Prostate gland (tissue), 2 donors: ENCODE measurements at regions not wholly inside any gene's neighbourhood (a gene's known extent, or its start where the extent isn't known, plus 50 kb on each side); places are given as distances from the start of the nearest gene placed in this dataset.

Experiments used
- DNase-seq: peaks from one replicate; pipeline ENCODE4 v3.0.0-alpha.2; 2019; ENCODE audit warnings: low spot score
- H3K27ac ChIP-seq, 2 donors: fragments of 200-600 bp; sonication (generic); 2 replicates each; pipeline ENCODE4 v1.5.1; 2017 to 2019
- H3K27me3 ChIP-seq: fragments of 200-600 bp; sonication (generic); replicated peaks from 2 replicates; pipeline ENCODE4 v1.5.1; 2019; ENCODE audit not compliant: insufficient read depth
- H3K36me3 ChIP-seq, 2 donors: fragments of 200-600 bp; sonication (generic); 1 replicate in 1 of 2; 2 replicates in 1 of 2; pipeline versions ENCODE4 v1.5.1 to v1.8.1; 2017 to 2019
- H3K4me1 ChIP-seq: fragments of 200-600 bp; sonication (generic); replicated peaks from 2 replicates; pipeline ENCODE4 v1.5.1; 2019
- H3K4me3 ChIP-seq, 2 donors: fragments of 200-600 bp; sonication (generic); 2 replicates each; pipeline ENCODE4 v1.5.1; 2017 to 2019
- H3K9me3 ChIP-seq: fragments of 200-600 bp; sonication (generic); 2 replicates; pipeline ENCODE4 v1.5.1; 2017
- POLR2A ChIP-seq: fragments of 450-650 bp; IDR thresholded peaks from one replicate; pipeline ENCODE4 v1.6.1; 2016; ENCODE audit warnings: antibody characterized with exemption, mild to moderate bottlenecking
- POLR2AphosphoS5 ChIP-seq: sonication (generic); formaldehyde crosslinking; IDR thresholded peaks from one replicate; pipeline ENCODE4 v1.6.1; 2017; ENCODE audit warnings: antibody characterized with exemption
- WGBS: methylation state at CpG from one replicate; pipeline ENCODE4 v1.1.5; 2018; 5-methylcytosine and 5-hydroxymethylcytosine counted together
- intact Hi-C: fragments of 100-400 bp; cut with DNase I; formaldehyde crosslinking; loops from one replicate; pipeline ENCODE4 v1.14.2; 2022
- TF ChIP-seq, protein P1 (sequence below), 4 experiments: fragments of 200-600 bp in 2 of 4; fragments of 450-650 bp in 2 of 4; sonication (generic) in 2 of 4; IDR thresholded peaks; 1 replicate in 3 of 4; 2 replicates in 1 of 4; pipeline ENCODE4 v1.5.1; 2016 to 2019; ENCODE audit warnings: antibody characterized with exemption in 4 of 4, mild to moderate bottlenecking in 2 of 4, moderate library complexity in 2 of 4

DNA sequence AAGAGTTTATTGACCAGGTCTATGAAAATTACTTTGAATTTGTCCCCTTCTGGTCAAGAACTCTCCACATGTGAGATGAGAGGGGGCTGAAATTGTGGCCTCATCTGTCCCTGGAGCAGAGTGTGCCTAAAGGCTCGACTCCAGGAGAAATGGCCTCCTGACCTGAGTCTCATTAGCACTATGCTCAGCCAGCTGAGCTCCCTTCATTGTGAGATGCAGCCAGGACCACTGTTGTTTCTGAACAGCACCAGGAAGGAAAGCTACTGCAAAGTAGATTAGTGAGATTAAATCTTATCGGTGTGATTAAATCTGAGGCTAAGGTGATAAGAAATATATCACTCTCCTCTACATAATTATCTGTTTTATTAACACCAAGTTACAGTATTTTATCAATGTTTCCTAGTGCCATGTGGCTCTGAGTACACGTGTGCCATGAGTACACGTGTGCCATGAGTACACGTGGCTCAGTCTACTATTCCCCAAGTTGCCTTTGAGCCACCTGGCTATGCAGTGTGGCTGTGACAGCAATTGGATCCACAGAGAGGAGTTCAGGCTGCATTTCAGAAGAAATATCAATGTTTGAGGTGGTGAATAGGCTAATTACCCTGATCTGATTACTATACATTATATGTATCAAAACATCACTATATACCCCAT, 126.9 kb downstream of the IPMK start:
- Histone ChIP-seq H3K27ac (no peak overlapping the region), H3K9me3 (no peaks in the 10 kb centered on the region), H3K36me3 (no peaks in the 10 kb centered on the region), H3K4me3 (no peak overlapping the region), H3K27me3 (no peaks in the 10 kb centered on the region), H3K4me1 (no peaks in the 10 kb centered on the region)
- no peak for TF ChIP-seq POLR2A
- TF ChIP-seq, protein P1, sequence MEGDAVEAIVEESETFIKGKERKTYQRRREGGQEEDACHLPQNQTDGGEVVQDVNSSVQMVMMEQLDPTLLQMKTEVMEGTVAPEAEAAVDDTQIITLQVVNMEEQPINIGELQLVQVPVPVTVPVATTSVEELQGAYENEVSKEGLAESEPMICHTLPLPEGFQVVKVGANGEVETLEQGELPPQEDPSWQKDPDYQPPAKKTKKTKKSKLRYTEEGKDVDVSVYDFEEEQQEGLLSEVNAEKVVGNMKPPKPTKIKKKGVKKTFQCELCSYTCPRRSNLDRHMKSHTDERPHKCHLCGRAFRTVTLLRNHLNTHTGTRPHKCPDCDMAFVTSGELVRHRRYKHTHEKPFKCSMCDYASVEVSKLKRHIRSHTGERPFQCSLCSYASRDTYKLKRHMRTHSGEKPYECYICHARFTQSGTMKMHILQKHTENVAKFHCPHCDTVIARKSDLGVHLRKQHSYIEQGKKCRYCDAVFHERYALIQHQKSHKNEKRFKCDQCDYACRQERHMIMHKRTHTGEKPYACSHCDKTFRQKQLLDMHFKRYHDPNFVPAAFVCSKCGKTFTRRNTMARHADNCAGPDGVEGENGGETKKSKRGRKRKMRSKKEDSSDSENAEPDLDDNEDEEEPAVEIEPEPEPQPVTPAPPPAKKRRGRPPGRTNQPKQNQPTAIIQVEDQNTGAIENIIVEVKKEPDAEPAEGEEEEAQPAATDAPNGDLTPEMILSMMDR (IDR thresholded peaks at IDR 0.05) = no peak
- TF ChIP-seq POLR2AphosphoS5 = no peak
- WGBS = 76% methylated on average over 5 of the region's 5 CpGs
- no peak for DNase-seq
- intact Hi-C loops = no loop called here

DNA sequence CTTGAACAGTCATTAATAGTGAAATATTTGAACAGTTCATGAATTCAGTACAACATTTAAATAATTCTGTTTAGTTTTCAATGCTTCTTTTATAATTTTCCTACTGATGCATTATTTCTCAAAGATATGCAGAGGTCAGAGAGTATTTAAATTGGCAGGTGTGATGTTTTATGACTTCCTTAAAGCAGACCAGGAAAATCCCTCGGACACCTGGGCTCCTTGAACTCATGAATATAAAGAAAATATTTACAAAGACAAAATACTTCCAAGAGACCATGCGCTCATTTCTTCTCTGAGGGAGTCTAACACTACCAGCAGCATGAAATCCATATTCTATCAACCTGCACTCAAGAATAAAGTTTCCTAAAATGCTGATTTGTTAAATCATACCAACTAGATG, 127.6 kb downstream of the IPMK start:
- no peaks in the 10 kb centered on the region for H3K4me1 ChIP-seq
- H3K36me3 ChIP-seq = no peaks in the 10 kb centered on the region
- TF ChIP-seq POLR2AphosphoS5 = no peak
- TF ChIP-seq POLR2A = no peak
- TF ChIP-seq, protein P1 (IDR thresholded peaks at IDR 0.05) = no peak
- no peaks in the 10 kb centered on the region for H3K27me3 ChIP-seq
- H3K27ac ChIP-seq = no peak overlapping the region
- no peak for DNase-seq
- intact Hi-C loops = no loop called here
- 59% methylated on average over 2 of the region's 2 CpGs for WGBS
- H3K4me3 ChIP-seq = no peak overlapping the region
- no peaks in the 10 kb centered on the region for H3K9me3 ChIP-seq

DNA sequence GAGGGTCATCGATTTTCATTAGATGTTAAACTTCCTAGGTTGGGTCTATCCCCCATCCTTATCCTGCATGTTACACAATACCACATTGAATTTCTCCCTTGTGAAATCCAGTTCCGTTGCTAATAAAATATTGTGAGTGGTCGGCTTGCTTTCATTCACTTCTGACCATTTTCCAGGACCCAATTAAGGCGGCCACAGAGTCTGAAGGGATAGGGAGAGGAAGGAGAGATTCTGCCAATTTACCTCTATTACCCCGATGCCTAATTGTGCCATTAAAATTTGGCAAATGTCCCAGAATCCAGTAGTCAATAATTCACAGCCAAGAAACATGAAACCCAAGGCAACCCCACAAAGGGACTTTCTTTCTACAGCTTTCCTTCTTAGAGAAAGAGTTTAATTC, 129.9 kb downstream of the IPMK start:
- TF ChIP-seq POLR2AphosphoS5 = no peak
- TF ChIP-seq, protein P1 (IDR thresholded peaks at IDR 0.05) = no peak
- TF ChIP-seq POLR2A = no peak
- DNase-seq = no peak
- no peaks in the 10 kb centered on the region for H3K27me3 ChIP-seq
- H3K9me3 ChIP-seq = no peaks in the 10 kb centered on the region
- 19% methylated on average over 5 of the region's 5 CpGs for WGBS
- no peaks in the 10 kb centered on the region for H3K4me1 ChIP-seq
- no peak overlapping the region for H3K4me3 ChIP-seq
- H3K36me3 ChIP-seq = no peaks in the 10 kb centered on the region
- H3K27ac ChIP-seq = no peak overlapping the region
- intact Hi-C loops = no loop called here

DNA sequence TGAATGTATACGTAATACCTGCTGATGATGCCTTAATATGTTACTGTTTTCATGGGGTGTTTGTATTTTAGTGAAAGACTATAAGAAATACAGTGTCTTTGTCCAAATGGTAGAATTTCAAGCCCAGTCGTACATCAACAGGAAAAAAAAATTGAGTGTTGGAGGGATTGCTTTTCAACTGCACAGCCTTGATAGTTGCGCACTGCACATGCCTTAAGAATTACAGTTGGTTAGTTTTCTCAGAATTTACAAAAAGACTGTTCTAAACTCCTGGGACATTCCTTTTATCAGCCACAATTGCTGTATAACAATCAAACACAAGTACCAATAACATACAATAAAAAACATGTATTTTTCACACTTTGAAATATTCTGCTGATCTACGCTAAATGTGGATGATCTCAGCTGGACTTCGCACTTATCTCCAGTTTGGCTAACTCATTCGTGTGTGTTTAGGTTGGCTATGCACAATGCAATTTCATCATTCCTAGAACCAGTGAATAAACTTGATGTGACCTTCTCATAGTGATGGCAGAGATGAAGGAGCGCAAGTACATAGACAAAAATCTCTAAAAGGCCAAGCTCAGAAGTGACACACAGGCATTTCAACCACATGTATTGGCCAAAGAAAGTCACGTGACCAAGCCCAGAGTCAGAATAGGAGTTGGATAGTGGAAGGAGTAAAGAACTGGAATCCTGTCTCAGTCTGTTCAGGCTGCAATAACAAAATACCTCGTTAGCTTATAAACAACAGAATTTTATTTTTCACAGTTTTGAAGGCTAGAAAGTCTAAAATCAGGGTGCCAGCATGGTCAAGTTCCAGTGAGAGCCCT, 152.3 kb downstream of the IPMK start:
- Histone ChIP-seq H3K4me3 (no peak overlapping the region), H3K36me3 (no peaks in the 10 kb centered on the region), H3K9me3 (no peaks in the 10 kb centered on the region), H3K27ac (no peak overlapping the region), H3K4me1 (no peaks in the 10 kb centered on the region), H3K27me3 (no peaks in the 10 kb centered on the region)
- no peak for DNase-seq
- intact Hi-C loops = no loop called here
- TF ChIP-seq, protein P1 (IDR thresholded peaks at IDR 0.05) = no peak
- TF ChIP-seq POLR2AphosphoS5 (no peak), POLR2A (no peak)
- WGBS = 87% methylated on average over 9 of the region's 9 CpGs
